Activated T-helper 2 cell treated with anti-CD3 and anti-CD28 coated beads, Interferon-gamma antibody, Interleukin-2, Interleukin-4, amounts not matched to agents 10 μg/mL and 5 μg/mL and 100 μg/mL, durations not matched to agents 14 hours and 24 hours and 36 hours (primary cell): ENCODE measurements at regions not wholly inside any gene's neighbourhood (a gene's known extent, or its start where the extent isn't known, plus 50 kb on each side); places are given as distances from the start of the nearest gene placed in this dataset.

Source experiments
- DNase-seq: peaks from one replicate; pipeline ENCODE4 v3.0.0; 2021; ENCODE audit warnings: low spot score
- H3K27ac Mint-ChIP-seq: one replicate; pipeline ENCODE4 v1.8.0; 2021; ENCODE audit warnings: mixed read lengths
- H3K27me3 Mint-ChIP-seq: one replicate; pipeline ENCODE4 v1.8.0; 2021; ENCODE audit warnings: low read depth, mixed read lengths
- H3K36me3 Mint-ChIP-seq: one replicate; pipeline ENCODE4 v1.8.0; 2021; ENCODE audit warnings: low read depth, mixed read lengths
- H3K4me1 Mint-ChIP-seq: one replicate; pipeline ENCODE4 v1.8.0; 2021; ENCODE audit warnings: low read depth, mixed read lengths
- H3K4me3 Mint-ChIP-seq: one replicate; pipeline ENCODE4 v1.8.0; 2021; ENCODE audit warnings: low read depth, mild to moderate bottlenecking, moderate library complexity, mixed read lengths
- H3K9me3 Mint-ChIP-seq: one replicate; pipeline ENCODE4 v1.8.0; 2021; ENCODE audit warnings: mixed read lengths
- intact Hi-C: fragments of 100-400 bp; cut with micrococcal nuclease; formaldehyde crosslinking; loops from one replicate; pipeline ENCODE4 v1.15.1; 2023

DNA sequence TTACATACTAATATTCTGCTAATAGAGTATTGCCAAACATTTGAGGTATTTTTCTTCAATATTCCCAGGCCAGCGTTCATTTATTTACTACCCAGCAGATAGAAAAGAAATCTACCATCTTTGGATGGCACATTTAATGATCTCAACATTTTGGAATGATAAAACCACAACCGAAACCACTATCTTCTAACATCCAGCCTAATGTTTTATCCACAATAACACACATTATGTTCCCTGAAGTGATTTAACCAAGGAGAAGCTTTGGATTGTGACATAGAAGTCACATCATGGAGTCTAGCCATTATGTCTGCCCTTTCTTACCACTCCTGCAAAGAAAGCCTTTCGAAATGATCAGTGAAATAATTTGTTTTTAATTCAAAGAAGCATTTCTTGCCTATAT, 497.1 kb upstream of the PLXNA2 start:
- Mint-ChIP-seq H3K36me3 (no peaks in the 10 kb centered on the region), H3K9me3 (peaks cover 8% of the 10 kb centered on the region), H3K4me1 (no peaks in the 10 kb centered on the region), H3K4me3 (no peak overlapping the region), H3K27ac (no peak overlapping the region), H3K27me3 (no peaks in the 10 kb centered on the region)
- intact Hi-C loops: no loop called here
- no peak for DNase-seq

DNA sequence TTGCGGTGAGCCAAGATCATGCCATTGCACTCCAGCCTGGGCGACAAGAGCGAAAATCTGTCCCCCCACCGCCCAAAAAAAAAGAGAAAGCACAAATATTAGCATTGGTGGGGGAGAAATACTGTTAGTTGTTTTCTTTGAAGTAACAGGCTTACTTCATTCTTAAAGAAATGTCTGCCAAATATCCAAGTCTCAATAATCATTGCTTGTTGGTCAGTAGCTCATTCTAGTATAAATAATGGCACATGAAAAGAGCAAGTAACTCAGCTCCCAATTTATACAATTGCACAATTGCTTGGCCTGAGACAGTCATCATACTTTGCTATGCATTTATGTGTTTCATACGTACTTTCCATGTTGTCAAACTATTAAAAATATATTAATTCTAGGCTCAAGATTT, 499.2 kb upstream of the PLXNA2 start:
- H3K27ac Mint-ChIP-seq: no peak overlapping the region

DNA sequence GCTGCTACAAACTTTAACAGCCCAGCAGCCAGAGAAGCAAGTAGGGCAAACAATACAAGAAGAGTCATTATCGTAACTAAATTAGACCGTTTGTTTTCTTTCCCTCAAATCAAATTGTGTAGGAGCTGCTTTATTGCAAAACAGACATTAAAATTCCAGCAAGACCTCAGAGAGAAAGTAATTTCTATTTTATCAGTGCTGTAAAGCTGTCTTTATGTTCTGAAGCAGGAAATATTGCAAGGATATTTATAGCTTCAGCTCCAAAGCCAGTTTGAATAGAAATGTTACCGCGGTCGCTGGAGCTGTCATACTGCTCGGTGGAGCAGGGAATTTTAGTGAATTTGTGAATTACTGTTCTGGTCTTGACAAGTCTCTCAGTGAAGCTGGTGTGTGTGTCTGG, 503.8 kb upstream of the PLXNA2 start:
- no peaks in the 10 kb centered on the region for H3K36me3 Mint-ChIP-seq
- H3K4me3 Mint-ChIP-seq: no peak overlapping the region
- intact Hi-C loops: no loop called here
- H3K9me3 Mint-ChIP-seq: no peaks in the 10 kb centered on the region
- H3K27me3 Mint-ChIP-seq: peaks cover 2% of the 10 kb centered on the region
- DNase-seq: no peak
- no peak overlapping the region for H3K27ac Mint-ChIP-seq
- H3K4me1 Mint-ChIP-seq: no peaks in the 10 kb centered on the region

More for the DNA sequence above, 499.2 kb upstream of the PLXNA2 start:
- no peak overlapping the region for H3K4me3 Mint-ChIP-seq
- H3K27me3 Mint-ChIP-seq: no peaks in the 10 kb centered on the region
- intact Hi-C loops: no loop called here
- H3K4me1 Mint-ChIP-seq: no peaks in the 10 kb centered on the region
- H3K36me3 Mint-ChIP-seq: no peaks in the 10 kb centered on the region
- DNase-seq: no peak
- peaks cover 2% of the 10 kb centered on the region for H3K9me3 Mint-ChIP-seq

DNA sequence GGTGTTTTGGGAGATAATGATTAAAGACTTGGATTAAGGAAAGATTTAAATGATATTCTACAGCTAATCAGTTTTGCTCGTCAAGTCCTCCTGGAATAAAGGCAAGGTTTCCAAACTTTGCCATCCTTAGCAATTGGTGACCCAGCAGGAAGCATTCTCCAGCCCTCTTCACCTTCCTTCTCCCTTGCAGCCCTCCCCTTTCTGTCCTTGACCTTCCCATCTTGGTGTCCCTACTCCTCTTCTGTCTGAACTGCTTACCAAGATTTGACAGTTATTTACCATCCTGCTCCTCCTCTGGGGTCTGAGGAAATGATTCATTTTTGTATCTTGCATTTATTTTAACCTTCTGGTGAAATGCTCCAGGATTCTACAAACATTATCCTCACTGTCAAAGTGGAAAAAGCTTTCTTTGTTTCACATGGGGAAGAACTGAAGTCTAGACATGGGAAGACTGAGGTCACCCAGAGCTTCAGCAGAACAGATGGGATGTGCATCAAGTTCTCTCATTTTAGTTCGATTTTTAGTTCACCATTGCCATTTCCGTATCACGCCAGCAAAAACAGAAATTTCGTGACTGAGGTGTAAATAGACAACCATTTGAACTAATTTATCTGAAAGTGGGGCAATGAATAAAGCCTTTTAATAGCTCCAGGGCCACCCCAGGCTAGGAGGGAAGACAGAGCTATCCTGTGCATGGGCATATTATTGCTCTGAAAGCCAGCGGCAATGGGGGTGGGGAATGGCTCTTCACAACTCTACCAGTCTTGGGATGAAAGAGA, 504.4 kb upstream of the PLXNA2 start:
- H3K9me3 Mint-ChIP-seq: no peaks in the 10 kb centered on the region
- H3K27me3 Mint-ChIP-seq: peaks cover 2% of the 10 kb centered on the region
- H3K27ac Mint-ChIP-seq: no peak overlapping the region
- no peak overlapping the region for H3K4me3 Mint-ChIP-seq
- no peaks in the 10 kb centered on the region for H3K36me3 Mint-ChIP-seq
- intact Hi-C loops: no loop called here
- no peak for DNase-seq
- no peaks in the 10 kb centered on the region for H3K4me1 Mint-ChIP-seq

DNA sequence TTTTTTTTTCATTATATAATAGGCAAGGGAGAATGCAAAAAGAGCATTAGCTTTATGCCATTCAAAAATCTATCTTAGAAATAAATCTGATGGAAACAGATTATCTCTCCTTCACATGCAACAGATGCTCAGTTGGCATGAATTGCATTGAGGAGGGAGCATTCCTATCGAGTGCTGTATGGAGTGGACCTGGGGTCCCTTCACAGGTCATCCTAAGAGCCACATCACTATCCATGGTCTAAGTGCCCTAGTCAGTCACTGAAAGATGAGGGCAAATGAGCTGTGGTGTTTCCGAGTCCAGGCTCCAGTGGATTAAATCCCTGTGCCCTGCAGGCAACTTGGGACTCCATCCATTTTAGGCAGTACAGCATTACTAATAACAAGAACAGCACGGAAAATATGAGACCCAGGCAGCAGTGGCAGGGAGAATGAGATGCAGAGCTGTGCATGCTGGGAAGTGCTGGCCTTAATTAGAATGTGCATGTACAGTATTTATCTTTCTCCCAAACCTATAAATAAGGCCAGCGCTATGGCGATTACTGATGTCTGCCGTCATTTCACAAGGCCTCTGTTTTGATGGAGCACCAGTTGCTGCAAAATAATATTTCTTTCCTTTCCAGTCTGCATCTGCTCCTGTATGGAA, 512.3 kb upstream of the PLXNA2 start:
- Mint-ChIP-seq H3K27me3 (no peaks in the 10 kb centered on the region), H3K4me3 (no peak overlapping the region), H3K36me3 (no peaks in the 10 kb centered on the region), H3K27ac (no peak overlapping the region), H3K9me3 (no peaks in the 10 kb centered on the region), H3K4me1 (no peaks in the 10 kb centered on the region)
- DNase-seq: no peak
- intact Hi-C loops: no loop called here

- H3K4me1 Mint-ChIP-seq: no peaks in the 10 kb centered on the region
- intact Hi-C loops: no loop called here
- no peak overlapping the region for H3K27ac Mint-ChIP-seq
- DNase-seq: no peak
- no peaks in the 10 kb centered on the region for H3K27me3 Mint-ChIP-seq
- no peaks in the 10 kb centered on the region for H3K9me3 Mint-ChIP-seq
- H3K4me3 Mint-ChIP-seq: no peak overlapping the region
- no peaks in the 10 kb centered on the region for H3K36me3 Mint-ChIP-seq
Measured at GRCh38 chr1:208757846-208758245, 513.7 kb upstream of the PLXNA2 start.

GRCh38 chr1:208759255-208759654, 515.1 kb upstream of the PLXNA2 start:
- no peaks in the 10 kb centered on the region for H3K36me3 Mint-ChIP-seq
- H3K4me1 Mint-ChIP-seq: no peaks in the 10 kb centered on the region
- no peak overlapping the region for H3K4me3 Mint-ChIP-seq
- H3K27ac Mint-ChIP-seq: no peak overlapping the region
- no peaks in the 10 kb centered on the region for H3K27me3 Mint-ChIP-seq
- H3K9me3 Mint-ChIP-seq: no peaks in the 10 kb centered on the region
- intact Hi-C loops: no loop called here
- no peak for DNase-seq

- Mint-ChIP-seq H3K4me3 (no peak overlapping the region), H3K4me1 (no peaks in the 10 kb centered on the region), H3K9me3 (no peaks in the 10 kb centered on the region), H3K27ac (no peak overlapping the region), H3K36me3 (no peaks in the 10 kb centered on the region), H3K27me3 (no peaks in the 10 kb centered on the region)
- intact Hi-C loops: no loop called here
- no peak for DNase-seq
Measured at GRCh38 chr1:208763971-208764370, 519.8 kb upstream of the PLXNA2 start.

GRCh38 chr1:208766832-208767231, 522.6 kb upstream of the PLXNA2 start:
- no peaks in the 10 kb centered on the region for H3K9me3 Mint-ChIP-seq
- no peak overlapping the region for H3K27ac Mint-ChIP-seq

DNA sequence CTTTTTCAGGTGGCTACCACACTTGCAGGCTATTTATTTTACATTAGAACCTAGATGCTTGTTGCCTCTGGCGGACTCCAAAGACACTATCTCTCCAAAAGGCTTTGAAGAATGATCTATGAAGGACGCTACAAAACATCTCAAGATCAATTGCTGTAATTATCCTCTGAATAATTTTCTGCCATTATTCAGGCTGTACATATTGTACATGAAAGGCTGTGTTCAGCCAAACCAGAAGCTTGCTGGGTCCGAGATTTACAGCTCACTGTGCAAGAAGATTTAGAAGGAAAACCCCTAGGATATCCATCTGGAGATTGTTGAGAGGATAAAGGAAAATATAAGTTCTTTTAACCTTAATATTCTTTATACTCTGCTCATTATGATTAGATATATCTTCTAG, 523.6 kb upstream of the PLXNA2 start:
- no peaks in the 10 kb centered on the region for H3K9me3 Mint-ChIP-seq
- no peak overlapping the region for H3K27ac Mint-ChIP-seq
- no peak overlapping the region for H3K4me3 Mint-ChIP-seq
- intact Hi-C loops: no loop called here
- no peaks in the 10 kb centered on the region for H3K27me3 Mint-ChIP-seq
- no peak for DNase-seq
- no peaks in the 10 kb centered on the region for H3K4me1 Mint-ChIP-seq
- no peaks in the 10 kb centered on the region for H3K36me3 Mint-ChIP-seq

More at GRCh38 chr1:208766832-208767231, 522.6 kb upstream of the PLXNA2 start:
- Mint-ChIP-seq H3K4me1 (no peaks in the 10 kb centered on the region), H3K4me3 (no peak overlapping the region), H3K36me3 (no peaks in the 10 kb centered on the region), H3K27me3 (no peaks in the 10 kb centered on the region)
- intact Hi-C loops: no loop called here
- no peak for DNase-seq

- Mint-ChIP-seq H3K4me1 (no peaks in the 10 kb centered on the region), H3K27ac (no peak overlapping the region), H3K27me3 (no peaks in the 10 kb centered on the region), H3K9me3 (no peaks in the 10 kb centered on the region), H3K36me3 (no peaks in the 10 kb centered on the region), H3K4me3 (no peak overlapping the region)
- intact Hi-C loops: no loop called here
- DNase-seq: no peak
Measured at GRCh38 chr1:208772891-208773290, 528.7 kb upstream of the PLXNA2 start.

- H3K27ac Mint-ChIP-seq: no peak overlapping the region
- H3K36me3 Mint-ChIP-seq: no peaks in the 10 kb centered on the region
- no peak overlapping the region for H3K4me3 Mint-ChIP-seq
- intact Hi-C loops: no loop called here
- DNase-seq: no peak
- H3K4me1 Mint-ChIP-seq: no peaks in the 10 kb centered on the region
- no peaks in the 10 kb centered on the region for H3K27me3 Mint-ChIP-seq
- H3K9me3 Mint-ChIP-seq: no peaks in the 10 kb centered on the region
Measured at GRCh38 chr1:208775841-208776240, 531.7 kb upstream of the PLXNA2 start.

DNA sequence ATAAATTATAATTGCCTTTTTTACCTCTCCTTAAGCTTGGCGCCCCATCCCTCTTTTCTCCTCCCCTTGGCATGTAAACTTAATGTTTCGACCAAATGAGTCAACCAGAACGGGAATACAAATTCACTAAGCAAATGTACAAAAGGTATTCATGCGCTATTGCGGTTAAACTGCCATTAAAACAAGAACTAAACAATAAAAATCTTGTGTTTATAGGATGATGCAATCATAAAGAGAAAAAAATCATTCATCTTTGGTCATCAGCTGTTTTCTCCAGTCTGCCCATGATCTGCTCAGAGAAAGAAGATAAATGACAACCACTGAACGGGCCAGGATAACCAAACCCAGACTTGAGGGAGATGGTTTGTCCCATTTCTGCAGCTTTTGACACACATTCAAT, 534.2 kb upstream of the PLXNA2 start:
- H3K4me1 Mint-ChIP-seq: no peaks in the 10 kb centered on the region
- no peaks in the 10 kb centered on the region for H3K9me3 Mint-ChIP-seq
- no peak overlapping the region for H3K4me3 Mint-ChIP-seq
- no peak for DNase-seq
- H3K27ac Mint-ChIP-seq: no peak overlapping the region
- intact Hi-C loops: no loop called here
- no peaks in the 10 kb centered on the region for H3K27me3 Mint-ChIP-seq
- no peaks in the 10 kb centered on the region for H3K36me3 Mint-ChIP-seq
